ENCODE measurements at regions not wholly inside any gene's neighbourhood (a gene's known extent, or its start where the extent isn't known, plus 50 kb on each side); places are given as distances from the start of the nearest gene placed in this dataset.

DNA sequence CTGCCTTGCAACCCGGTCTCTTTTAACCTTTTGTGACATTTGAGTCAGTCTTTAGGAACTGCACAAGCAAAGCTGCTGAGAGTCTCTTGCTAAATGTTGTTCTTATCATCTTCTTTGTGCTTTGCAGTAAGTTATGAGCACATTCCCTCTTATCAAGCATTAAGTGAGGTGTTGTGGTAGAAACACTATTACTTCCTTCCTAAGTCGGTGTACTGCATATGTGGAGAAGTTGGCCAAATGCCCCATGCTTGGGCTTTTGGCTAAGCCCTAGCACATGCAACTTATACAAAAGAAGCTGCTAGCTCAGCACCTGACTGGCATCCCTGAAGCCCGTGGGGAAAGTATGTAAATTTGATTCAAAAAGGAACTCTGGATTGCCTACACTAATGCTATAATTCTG lies 136.5 kb upstream of the RBMS3 start:
- Histone ChIP-seq H3K27me3 (replicated peaks; ENCODE audit: insufficient read depth) (no peaks in the 10 kb centered on the region), H3K4me3 (no peak overlapping the region), H3K9me3 (no peaks in the 10 kb centered on the region), H3K27ac (no peak overlapping the region), H3K4me1 (replicated peaks) (no peaks in the 10 kb centered on the region), H3K36me3 (no peaks in the 10 kb centered on the region)
- DNase-seq (ENCODE audit: low spot score) = no peak
- intact Hi-C loops (cut with DNase I) = no loop called here
- TF ChIP-seq, protein P1, sequence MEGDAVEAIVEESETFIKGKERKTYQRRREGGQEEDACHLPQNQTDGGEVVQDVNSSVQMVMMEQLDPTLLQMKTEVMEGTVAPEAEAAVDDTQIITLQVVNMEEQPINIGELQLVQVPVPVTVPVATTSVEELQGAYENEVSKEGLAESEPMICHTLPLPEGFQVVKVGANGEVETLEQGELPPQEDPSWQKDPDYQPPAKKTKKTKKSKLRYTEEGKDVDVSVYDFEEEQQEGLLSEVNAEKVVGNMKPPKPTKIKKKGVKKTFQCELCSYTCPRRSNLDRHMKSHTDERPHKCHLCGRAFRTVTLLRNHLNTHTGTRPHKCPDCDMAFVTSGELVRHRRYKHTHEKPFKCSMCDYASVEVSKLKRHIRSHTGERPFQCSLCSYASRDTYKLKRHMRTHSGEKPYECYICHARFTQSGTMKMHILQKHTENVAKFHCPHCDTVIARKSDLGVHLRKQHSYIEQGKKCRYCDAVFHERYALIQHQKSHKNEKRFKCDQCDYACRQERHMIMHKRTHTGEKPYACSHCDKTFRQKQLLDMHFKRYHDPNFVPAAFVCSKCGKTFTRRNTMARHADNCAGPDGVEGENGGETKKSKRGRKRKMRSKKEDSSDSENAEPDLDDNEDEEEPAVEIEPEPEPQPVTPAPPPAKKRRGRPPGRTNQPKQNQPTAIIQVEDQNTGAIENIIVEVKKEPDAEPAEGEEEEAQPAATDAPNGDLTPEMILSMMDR (IDR thresholded peaks at IDR 0.05) = no peak
- no peak for TF ChIP-seq POLR2A (IDR thresholded peaks at IDR 0.05)
- TF ChIP-seq POLR2AphosphoS5 (IDR thresholded peaks at IDR 0.05) = no peak
- WGBS = 51% methylated on average over 3 of the region's 3 CpGs

DNA sequence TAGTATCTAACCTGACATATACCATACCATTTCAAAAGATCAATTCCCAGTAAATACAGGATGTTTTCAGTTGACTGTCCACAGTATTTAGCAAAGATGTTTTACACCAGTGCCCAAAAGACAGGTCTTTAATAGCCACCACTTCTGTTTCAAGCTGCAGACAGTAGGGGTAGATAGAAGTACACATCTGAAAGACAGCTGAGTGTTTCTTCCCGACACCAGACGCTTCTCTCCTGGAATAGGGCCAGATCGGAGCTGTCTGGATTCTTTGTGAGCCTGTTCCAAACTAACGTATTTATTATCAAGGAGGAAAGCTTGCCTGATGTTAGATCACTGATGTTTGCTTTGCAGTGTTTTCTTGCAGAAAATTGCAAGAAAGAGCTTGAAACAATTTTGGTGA lies 136.1 kb upstream of the RBMS3 start:
- Histone ChIP-seq H3K36me3 (no peaks in the 10 kb centered on the region), H3K27ac (no peak overlapping the region), H3K4me3 (no peak overlapping the region), H3K4me1 (replicated peaks) (no peaks in the 10 kb centered on the region), H3K27me3 (replicated peaks; ENCODE audit: insufficient read depth) (no peaks in the 10 kb centered on the region), H3K9me3 (no peaks in the 10 kb centered on the region)
- peak; percentile 6 for DNase-seq (ENCODE audit: low spot score)
- 6% methylated on average over 4 of the region's 4 CpGs for WGBS
- TF ChIP-seq POLR2AphosphoS5 (IDR thresholded peaks at IDR 0.05) (no peak), POLR2A (IDR thresholded peaks at IDR 0.05) (no peak)
- TF ChIP-seq, protein P1 (IDR thresholded peaks at IDR 0.05) = no peak
- intact Hi-C loops (cut with DNase I) = no loop called here

DNA sequence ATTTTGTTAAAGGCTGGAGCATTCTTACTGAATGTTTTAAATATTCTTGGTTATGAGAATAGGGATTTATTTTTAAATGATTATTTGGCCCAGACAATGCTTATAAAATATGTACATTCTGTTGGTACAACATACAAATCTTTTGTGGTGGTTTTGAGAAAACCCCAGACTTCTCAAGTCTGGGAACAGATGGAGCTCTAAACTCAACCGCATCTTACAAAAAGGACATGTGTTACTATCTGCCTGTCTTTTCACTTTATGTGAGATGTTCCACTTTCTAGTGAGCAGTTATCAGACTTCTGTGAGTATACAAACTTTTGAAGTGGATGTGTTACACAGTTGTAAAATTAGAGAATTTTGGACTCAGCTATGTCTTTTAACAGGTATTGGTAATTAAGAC lies 135.5 kb upstream of the RBMS3 start:
- Histone ChIP-seq H3K9me3 (no peaks in the 10 kb centered on the region), H3K4me3 (no peak overlapping the region), H3K4me1 (replicated peaks) (no peaks in the 10 kb centered on the region), H3K27ac (no peak overlapping the region), H3K36me3 (no peaks in the 10 kb centered on the region), H3K27me3 (replicated peaks; ENCODE audit: insufficient read depth) (no peaks in the 10 kb centered on the region)
- intact Hi-C loops (cut with DNase I) = no loop called here
- 97% methylated on average over 1 of the region's 1 CpG for WGBS
- DNase-seq (ENCODE audit: low spot score) = no peak
- no peak for TF ChIP-seq POLR2A (IDR thresholded peaks at IDR 0.05)
- TF ChIP-seq, protein P1 (IDR thresholded peaks at IDR 0.05) = no peak
- no peak for TF ChIP-seq POLR2AphosphoS5 (IDR thresholded peaks at IDR 0.05)

DNA sequence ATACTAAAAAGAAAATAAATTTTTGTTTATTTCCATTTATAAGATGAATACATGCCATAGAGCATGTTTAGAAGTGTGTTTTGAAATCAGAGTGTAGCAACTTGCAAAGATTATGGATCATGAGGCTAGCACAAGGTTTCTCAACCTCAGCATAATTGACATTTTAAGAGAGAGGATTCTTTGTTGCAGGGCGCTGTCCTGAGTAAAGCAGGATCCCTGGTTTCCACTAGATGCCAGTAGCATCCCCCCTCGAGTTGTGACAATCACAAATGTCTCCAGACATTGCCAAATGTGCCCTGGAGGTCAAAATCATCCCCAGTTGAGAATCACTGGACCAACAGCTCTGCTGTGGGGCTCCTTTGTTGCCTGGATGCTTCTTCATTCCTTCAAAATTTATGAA lies 128.5 kb upstream of the RBMS3 start:
- Histone ChIP-seq H3K27me3 (replicated peaks; ENCODE audit: insufficient read depth) (no peaks in the 10 kb centered on the region), H3K4me3 (no peak overlapping the region), H3K4me1 (replicated peaks) (no peaks in the 10 kb centered on the region), H3K36me3 (no peaks in the 10 kb centered on the region), H3K27ac (no peak overlapping the region), H3K9me3 (no peaks in the 10 kb centered on the region)
- intact Hi-C loops (cut with DNase I) = no loop called here
- WGBS = 80% methylated on average over 2 of the region's 2 CpGs
- TF ChIP-seq POLR2A (IDR thresholded peaks at IDR 0.05) (no peak), POLR2AphosphoS5 (IDR thresholded peaks at IDR 0.05) (no peak)
- TF ChIP-seq, protein P1 (IDR thresholded peaks at IDR 0.05) = no peak
- DNase-seq (ENCODE audit: low spot score) = no peak

DNA sequence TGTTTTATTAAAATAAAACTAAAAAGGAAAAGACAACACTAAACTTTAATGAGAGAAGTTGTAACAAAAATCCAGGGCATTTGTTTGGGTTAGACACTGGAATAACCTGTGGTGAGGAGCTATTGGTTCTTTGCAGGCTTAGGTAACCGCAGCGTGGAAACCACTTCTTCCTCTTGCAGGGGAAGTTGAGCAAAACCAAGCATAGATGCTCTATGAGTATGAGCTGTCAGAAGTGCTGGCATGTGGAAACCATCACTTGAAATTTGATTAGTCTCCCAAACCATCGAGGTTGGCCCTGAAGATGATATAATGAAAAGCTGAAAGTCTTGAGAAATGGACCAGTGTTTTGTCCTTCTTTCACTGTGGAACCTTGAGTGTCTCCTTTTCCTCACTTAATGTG lies 127.1 kb upstream of the RBMS3 start:
- DNase-seq (ENCODE audit: low spot score) = no peak
- Histone ChIP-seq H3K36me3 (no peaks in the 10 kb centered on the region), H3K9me3 (no peaks in the 10 kb centered on the region), H3K4me3 (no peak overlapping the region), H3K27ac (no peak overlapping the region), H3K27me3 (replicated peaks; ENCODE audit: insufficient read depth) (no peaks in the 10 kb centered on the region), H3K4me1 (replicated peaks) (no peaks in the 10 kb centered on the region)
- intact Hi-C loops (cut with DNase I) = no loop called here
- no peak for TF ChIP-seq POLR2A (IDR thresholded peaks at IDR 0.05)
- TF ChIP-seq, protein P1 (IDR thresholded peaks at IDR 0.05) = no peak
- TF ChIP-seq POLR2AphosphoS5 (IDR thresholded peaks at IDR 0.05) = no peak
- 71% methylated on average over 3 of the region's 3 CpGs for WGBS
